ENCODE measurements at regions not wholly inside any gene's neighbourhood (a gene's known extent, or its start where the extent isn't known, plus 50 kb on each side); places are given as distances from the start of the nearest gene placed in this dataset.
A peak's percentile ranks its signal among the peaks of the same experiment; 100 is the strongest.
"Not testable (repeated sequence)": the region's sequence is repeated elsewhere in the genome, so short reads cannot be mapped to it uniquely, and the experiment has no call there.

GRCh38 chr10:38355911-38356526 lies 261.9 kb downstream of the ZNF37A start:
- H3K36me3 ChIP-seq (ENCODE audit: control insufficient read depth in 2 of 3, insufficient read depth in 3 of 3, low read length in 3 of 3); H3K27me3 ChIP-seq (ENCODE audit: control insufficient read depth in 2 of 2, insufficient read depth in 2 of 2, low read length in 2 of 2); CTCF ChIA-PET; H3K9me3 ChIP-seq (ENCODE audit: control insufficient read depth in 2 of 3, low read length in 3 of 3); H3K9me3 Mint-ChIP-seq; H3K36me3 Mint-ChIP-seq; H3K4me1 ChIP-seq (ENCODE audit: control insufficient read depth in 2 of 2, insufficient read depth in 2 of 2, low read length in 2 of 2); POLR2A ChIA-PET; H3K27me3 Mint-ChIP-seq: not testable (repeated sequence)
- Mint-ChIP-seq H3K4me3 (peak overlapping the region; percentile 85 to 97 (median 92)), H3K4me1 (peaks cover 0 to 16% (median 5%) of the 10 kb centered on the region in 7 donors), H3K27ac (peak overlapping the region; percentile 66 to 98 (median 96))
- ATAC-seq (peak; percentile 100), DNase-seq (peak; percentile 60 to 87 (median 81))
- intact Hi-C loops (cut with micrococcal nuclease) = loop anchor here (1.0 to 5.0 kb wide), 4 partner anchors 46 to 499 kb away; partner anchors contain the start of genes ZNF248 (in 1 of the 2), ZNF25 (in 1 of the 2) and ZNF37A (in 1 of the 2)
- H3K4me3 ChIP-seq (ENCODE audit: low read length) = peak overlapping the region; percentile 62
- peak overlapping the region; percentile 85 for H3K27ac ChIP-seq (ENCODE audit: low read depth, low read length)

GRCh38 chr10:38356527-38356926 lies 262.4 kb downstream of the ZNF37A start:
- peak in 2 of 9 donors; percentile 3 to 5 for DNase-seq

GRCh38 chr10:38362514-38362913 lies 268.4 kb downstream of the ZNF37A start:
- H3K9me3 ChIP-seq (ENCODE audit: control insufficient read depth in 2 of 3, low read length in 3 of 3); DNase-seq; CTCF ChIA-PET; H3K27ac ChIP-seq (ENCODE audit: low read depth, low read length); POLR2A ChIA-PET; H3K36me3 ChIP-seq (ENCODE audit: control insufficient read depth in 2 of 3, insufficient read depth in 3 of 3, low read length in 3 of 3); H3K9me3 Mint-ChIP-seq; H3K4me3 Mint-ChIP-seq; H3K4me1 ChIP-seq (ENCODE audit: control insufficient read depth in 2 of 2, insufficient read depth in 2 of 2, low read length in 2 of 2); H3K27me3 Mint-ChIP-seq; H3K4me3 ChIP-seq (ENCODE audit: low read length); H3K27me3 ChIP-seq (ENCODE audit: control insufficient read depth in 2 of 2, insufficient read depth in 2 of 2, low read length in 2 of 2); ATAC-seq: not testable (repeated sequence)
- Mint-ChIP-seq H3K4me1 (peaks cover 0 to 24% (median 8%) of the 10 kb centered on the region in 7 donors), H3K36me3 (peaks cover 0 to 26% (median 6%) of the 10 kb centered on the region in 5 donors), H3K27ac (peak overlapping the region in 2 of 9 donors; percentile 7 to 21)
- intact Hi-C loops (cut with micrococcal nuclease) = loop anchor here in 1 of 2 donors (10.0 kb wide), 1 partner anchor 388 kb away; the partner anchor contains the start of gene ZNF25

More at GRCh38 chr10:38356527-38356926, 262.4 kb downstream of the ZNF37A start:
- H3K27me3 Mint-ChIP-seq; H3K4me1 ChIP-seq (ENCODE audit: control insufficient read depth in 2 of 2, insufficient read depth in 2 of 2, low read length in 2 of 2); H3K9me3 Mint-ChIP-seq; H3K27me3 ChIP-seq (ENCODE audit: control insufficient read depth in 2 of 2, insufficient read depth in 2 of 2, low read length in 2 of 2); H3K36me3 Mint-ChIP-seq; POLR2A ChIA-PET; H3K9me3 ChIP-seq (ENCODE audit: control insufficient read depth in 2 of 3, low read length in 3 of 3); CTCF ChIA-PET; H3K36me3 ChIP-seq (ENCODE audit: control insufficient read depth in 2 of 3, insufficient read depth in 3 of 3, low read length in 3 of 3): not testable (repeated sequence)
- H3K4me3 ChIP-seq (ENCODE audit: low read length) = peak overlapping the region; percentile 43
- peaks cover 0 to 19% (median 5%) of the 10 kb centered on the region in 7 donors for H3K4me1 Mint-ChIP-seq
- peak; percentile 44 for ATAC-seq
- H3K27ac Mint-ChIP-seq = peak overlapping the region; percentile 66 to 98 (median 96)
- peak overlapping the region; percentile 75 for H3K27ac ChIP-seq (ENCODE audit: low read depth, low read length)
- H3K4me3 Mint-ChIP-seq = peak overlapping the region; percentile 85 to 97 (median 92)
- intact Hi-C loops (cut with micrococcal nuclease) = loop anchor here (1.0 to 5.0 kb wide), 4 partner anchors 46 to 499 kb away; partner anchors contain the start of genes ZNF248 (in 1 of the 2), ZNF25 (in 1 of the 2) and ZNF37A (in 1 of the 2)

- intact Hi-C loops (cut with micrococcal nuclease) = loop anchor here in 1 of 2 donors (10.0 kb wide), 1 partner anchor 389 kb away; the partner anchor contains the start of gene ZNF25
- DNase-seq; CTCF ChIA-PET; H3K4me1 ChIP-seq (ENCODE audit: control insufficient read depth in 2 of 2, insufficient read depth in 2 of 2, low read length in 2 of 2); ATAC-seq; H3K4me3 Mint-ChIP-seq; POLR2A ChIA-PET; H3K9me3 ChIP-seq (ENCODE audit: control insufficient read depth in 2 of 3, low read length in 3 of 3); H3K27me3 Mint-ChIP-seq; H3K27me3 ChIP-seq (ENCODE audit: control insufficient read depth in 2 of 2, insufficient read depth in 2 of 2, low read length in 2 of 2); H3K4me3 ChIP-seq (ENCODE audit: low read length); H3K9me3 Mint-ChIP-seq; H3K27ac ChIP-seq (ENCODE audit: low read depth, low read length): not testable (repeated sequence)
- peaks cover 0 to 16% (median 4%) of the 10 kb centered on the region in 7 donors for H3K4me1 Mint-ChIP-seq
- peaks cover 0 to 22% (median 6%) of the 10 kb centered on the region in 5 donors for H3K36me3 Mint-ChIP-seq
- H3K27ac Mint-ChIP-seq = peak overlapping the region in 1 of 9 donors; percentile 15
- H3K36me3 ChIP-seq (ENCODE audit: control insufficient read depth in 2 of 3, insufficient read depth in 3 of 3, low read length in 3 of 3) = peaks cover 0 to 18% (median 0%) of the 10 kb centered on the region in 3 experiments
Observed at GRCh38 chr10:38364073-38364472, 269.9 kb downstream of the ZNF37A start.

- H3K9me3 Mint-ChIP-seq; H3K9me3 ChIP-seq (ENCODE audit: control insufficient read depth in 2 of 3, low read length in 3 of 3); POLR2A ChIA-PET; H3K4me1 ChIP-seq (ENCODE audit: control insufficient read depth in 2 of 2, insufficient read depth in 2 of 2, low read length in 2 of 2); H3K27me3 ChIP-seq (ENCODE audit: control insufficient read depth in 2 of 2, insufficient read depth in 2 of 2, low read length in 2 of 2); CTCF ChIA-PET; H3K4me3 ChIP-seq (ENCODE audit: low read length); H3K4me3 Mint-ChIP-seq; H3K27me3 Mint-ChIP-seq; H3K27ac ChIP-seq (ENCODE audit: low read depth, low read length): not testable (repeated sequence)
- intact Hi-C loops (cut with micrococcal nuclease) = loop anchor here (2.0 to 10.0 kb wide), 2 partner anchors 389 to 391 kb away; partner anchors contain the start of gene ZNF25 (in 2 of the 2)
- Mint-ChIP-seq H3K27ac (peak overlapping the region in 2 of 9 donors; percentile 33 to 36), H3K4me1 (peaks cover 0 to 13% (median 4%) of the 10 kb centered on the region in 7 donors), H3K36me3 (peaks cover 0 to 24% (median 6%) of the 10 kb centered on the region in 5 donors)
- ATAC-seq (peak; percentile 63), DNase-seq (peak in 6 of 9 donors; percentile 8 to 26 (median 18))
- H3K36me3 ChIP-seq (ENCODE audit: control insufficient read depth in 2 of 3, insufficient read depth in 3 of 3, low read length in 3 of 3) = peaks cover 0 to 19% (median 0%) of the 10 kb centered on the region in 3 experiments
Observed at GRCh38 chr10:38365917-38366316, 271.8 kb downstream of the ZNF37A start.

- H3K4me1 ChIP-seq (ENCODE audit: control insufficient read depth in 2 of 2, insufficient read depth in 2 of 2, low read length in 2 of 2); H3K9me3 ChIP-seq (ENCODE audit: control insufficient read depth in 2 of 3, low read length in 3 of 3); H3K4me3 ChIP-seq (ENCODE audit: low read length); H3K4me1 Mint-ChIP-seq; H3K27ac Mint-ChIP-seq; POLR2A ChIA-PET; H3K27ac ChIP-seq (ENCODE audit: low read depth, low read length); DNase-seq; intact Hi-C loops (cut with micrococcal nuclease); H3K36me3 Mint-ChIP-seq; CTCF ChIA-PET; H3K9me3 Mint-ChIP-seq; ATAC-seq; H3K36me3 ChIP-seq (ENCODE audit: control insufficient read depth in 2 of 3, insufficient read depth in 3 of 3, low read length in 3 of 3); H3K4me3 Mint-ChIP-seq; H3K27me3 ChIP-seq (ENCODE audit: control insufficient read depth in 2 of 2, insufficient read depth in 2 of 2, low read length in 2 of 2); H3K27me3 Mint-ChIP-seq: not testable (repeated sequence)
Observed at GRCh38 chr10:38383800-38384199, 289.7 kb downstream of the ZNF37A start.

GRCh38 chr10:38386869-38387268 lies 292.7 kb downstream of the ZNF37A start:
- H3K4me3 ChIP-seq (ENCODE audit: low read length); H3K4me1 ChIP-seq (ENCODE audit: control insufficient read depth in 2 of 2, insufficient read depth in 2 of 2, low read length in 2 of 2); H3K4me3 Mint-ChIP-seq; H3K9me3 Mint-ChIP-seq; ATAC-seq; H3K27me3 Mint-ChIP-seq; CTCF ChIA-PET; H3K36me3 Mint-ChIP-seq; DNase-seq; intact Hi-C loops (cut with micrococcal nuclease); H3K9me3 ChIP-seq (ENCODE audit: control insufficient read depth in 2 of 3, low read length in 3 of 3); H3K27me3 ChIP-seq (ENCODE audit: control insufficient read depth in 2 of 2, insufficient read depth in 2 of 2, low read length in 2 of 2); H3K4me1 Mint-ChIP-seq; POLR2A ChIA-PET; H3K27ac ChIP-seq (ENCODE audit: low read depth, low read length); H3K27ac Mint-ChIP-seq; H3K36me3 ChIP-seq (ENCODE audit: control insufficient read depth in 2 of 3, insufficient read depth in 3 of 3, low read length in 3 of 3): not testable (repeated sequence)

Measured in naive thymus-derived CD4-positive, alpha-beta T cell (primary cell).